Activated CD4-positive, alpha-beta T cell treated with anti-CD3 and anti-CD28 coated beads, Interleukin-2, Interleukin-4, amounts not matched to agents 100 ng/mL and 50 ng/mL, durations not matched to agents 16 hours and 8 hours (primary cell): ENCODE measurements at regions not wholly inside any gene's neighbourhood (a gene's known extent, or its start where the extent isn't known, plus 50 kb on each side); places are given as distances from the start of the nearest gene placed in this dataset.

Experiments
- DNase-seq: peaks from one replicate; pipeline ENCODE4 v3.0.0-alpha.2; 2020; ENCODE audit warnings: low spot score

DNA sequence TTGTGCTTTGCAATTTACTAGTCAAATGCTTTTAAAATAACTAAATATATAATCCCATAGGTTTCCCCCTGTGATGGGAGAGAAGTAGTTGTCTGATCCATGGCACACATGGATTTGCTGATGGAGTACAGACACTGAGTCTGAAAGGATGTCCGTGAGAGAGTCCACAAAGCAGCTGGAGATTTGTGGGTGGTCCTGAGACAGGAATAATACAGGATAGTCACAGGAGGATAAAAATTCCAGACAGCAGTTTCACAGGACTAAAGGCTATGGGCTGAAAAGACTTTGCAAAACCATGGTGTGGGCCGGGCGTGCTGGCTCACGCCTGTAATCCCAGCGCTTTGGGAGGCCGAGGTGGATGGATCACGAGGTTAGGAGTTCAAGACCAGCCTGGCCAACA, 58.7 kb upstream of the ZFR start:
- DNase-seq: no peak

DNA sequence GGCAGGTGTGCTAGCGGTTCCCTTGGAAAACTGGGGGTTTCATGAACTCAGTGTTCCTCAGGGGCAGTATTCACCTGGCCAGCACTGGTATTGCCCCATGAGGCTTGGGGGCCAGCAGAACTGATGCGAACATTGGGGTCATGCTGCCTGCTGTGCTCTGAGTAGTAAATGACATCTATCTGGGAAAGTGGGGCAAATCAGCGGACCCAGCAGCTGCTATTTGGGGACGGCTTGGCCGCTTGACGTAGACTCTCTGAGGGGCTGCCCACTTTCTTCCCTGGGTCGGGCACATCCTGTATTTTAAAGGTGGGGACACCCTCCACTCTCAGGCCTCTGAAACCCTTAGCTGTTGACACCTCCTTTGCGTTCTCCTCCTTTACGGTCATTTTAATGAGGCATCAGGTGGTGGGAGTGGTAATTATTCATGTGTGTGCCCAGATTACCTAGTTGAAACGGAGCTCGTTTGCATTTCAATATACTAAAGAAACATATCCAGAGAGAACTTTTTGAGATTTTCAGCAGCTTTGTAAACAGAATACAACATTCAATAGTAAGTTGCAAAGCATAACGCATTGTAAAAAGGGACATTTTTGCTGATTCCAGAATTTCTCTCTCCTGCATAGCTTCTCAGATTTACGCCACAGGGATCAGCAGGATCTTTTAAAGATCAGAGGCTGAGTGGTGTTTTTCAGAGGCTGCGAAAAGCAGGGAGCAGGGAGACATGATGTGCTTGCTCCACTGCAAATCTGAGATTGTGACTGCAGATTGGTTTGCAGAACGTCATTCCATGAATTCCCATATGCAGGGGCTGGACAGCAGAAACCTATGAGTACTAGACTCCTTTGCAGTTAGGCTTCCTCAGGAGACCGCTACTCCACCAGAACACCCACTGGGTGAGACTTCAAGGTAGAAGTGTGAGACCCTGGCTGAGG, 56.8 kb upstream of the ZFR start:
- no peak for DNase-seq

DNA sequence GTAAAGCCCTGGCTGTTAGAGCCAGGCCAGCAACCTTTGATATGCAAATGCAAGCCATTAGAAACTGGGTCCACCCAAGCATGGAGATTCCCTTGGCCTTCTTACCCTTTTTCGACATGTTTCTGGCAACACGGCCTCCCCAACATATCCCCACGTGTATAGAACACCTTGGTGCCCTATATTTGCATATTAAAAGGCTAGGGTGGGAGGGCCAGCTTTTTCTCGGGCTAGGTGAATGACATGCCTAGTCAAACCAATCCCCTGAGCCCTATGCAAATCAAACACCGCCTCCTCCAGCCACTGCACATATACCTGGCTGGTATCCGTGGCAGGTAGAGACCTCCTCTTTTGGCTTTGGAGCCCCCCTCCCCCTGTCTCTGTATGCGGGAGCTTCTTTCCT, 55.6 kb upstream of the ZFR start:
- no peak for DNase-seq

DNA sequence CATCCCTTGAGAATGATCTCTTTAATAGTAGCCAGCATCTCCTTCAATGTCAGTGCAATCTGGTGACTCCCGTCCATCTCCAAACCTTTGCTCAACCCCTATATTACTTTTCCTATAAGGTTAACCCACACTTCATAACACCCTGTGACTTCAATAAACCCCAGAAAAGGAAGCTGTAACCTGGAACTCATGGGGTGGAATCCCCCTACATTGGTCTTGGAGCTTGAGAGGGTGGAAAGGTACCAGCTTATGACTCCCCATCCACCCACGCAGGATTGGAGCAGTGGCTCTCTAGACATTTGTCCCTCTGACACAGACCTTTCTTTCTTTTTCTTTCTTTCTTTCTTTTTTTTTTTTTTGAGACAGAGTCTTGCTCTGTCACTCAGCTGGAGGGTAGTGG, 54.7 kb upstream of the ZFR start:
- DNase-seq: no peak

DNA sequence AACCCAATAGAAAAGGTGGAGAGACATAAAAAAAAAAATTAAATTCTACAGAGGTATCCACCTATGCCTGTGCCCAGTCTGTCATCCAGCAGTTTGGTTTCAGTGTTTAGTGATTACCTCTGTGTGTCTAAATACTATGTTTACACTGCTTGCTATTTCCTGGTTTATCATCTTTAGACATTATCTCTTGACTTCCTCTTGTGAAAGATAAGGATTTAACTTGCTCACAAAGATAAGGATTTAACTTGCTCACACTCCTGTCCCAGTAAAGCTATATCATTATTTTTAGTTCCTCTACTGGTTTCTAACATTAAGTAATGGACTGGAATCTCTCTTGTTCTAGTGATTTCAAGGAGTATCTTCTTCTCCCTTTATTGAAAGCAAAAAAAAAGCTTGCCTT, 53.9 kb upstream of the ZFR start:
- no peak for DNase-seq

DNA sequence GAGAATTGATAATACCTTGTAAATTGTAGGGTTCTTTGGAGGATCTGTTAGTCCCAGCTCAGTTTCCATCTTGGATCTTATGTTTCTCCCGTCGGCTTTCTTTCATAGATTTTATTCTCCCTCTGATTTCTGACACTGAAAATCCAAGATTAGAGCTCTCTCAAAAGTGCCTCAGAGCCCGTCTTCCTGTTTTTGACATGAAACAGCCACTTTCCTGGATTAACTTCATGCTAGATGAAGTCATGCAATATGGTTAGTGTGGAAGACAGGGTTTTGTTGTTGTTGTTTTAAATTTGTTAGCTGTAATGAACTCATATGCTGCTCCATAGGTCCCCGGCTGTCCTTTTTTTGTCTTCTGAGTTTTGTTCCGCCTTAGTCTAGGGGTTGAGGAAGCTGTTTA, 51.6 kb upstream of the ZFR start:
- DNase-seq: no peak

DNA sequence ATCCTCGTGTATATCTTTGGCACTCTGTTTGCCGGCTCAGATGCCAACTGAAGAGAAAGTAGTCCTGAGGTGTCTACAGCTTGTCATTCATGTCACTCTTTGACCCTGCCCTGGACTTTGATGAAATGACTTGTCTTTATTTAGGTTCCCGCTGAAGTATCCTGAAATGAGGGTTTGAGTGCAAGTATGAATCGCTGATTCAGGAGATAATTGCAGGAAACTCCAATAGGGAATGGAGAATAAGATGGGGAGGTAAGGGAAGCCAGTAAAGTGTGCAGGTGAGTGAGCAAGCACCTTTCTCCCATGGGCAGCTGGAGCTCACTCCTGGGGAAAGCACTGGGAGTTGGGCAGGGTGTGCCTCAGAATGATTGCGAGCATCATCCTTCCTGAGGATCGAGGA, 50.3 kb upstream of the ZFR start:
- DNase-seq: no peak
